Mesothelial cell of epicardium (in vitro differentiated cells): ENCODE measurements at regions not wholly inside any gene's neighbourhood (a gene's known extent, or its start where the extent isn't known, plus 50 kb on each side); places are given as distances from the start of the nearest gene placed in this dataset.

ENCODE experiments used
- DNase-seq, 2 experiments: peaks; one replicate each; pipeline ENCODE4 v3.0.0; 2021; ENCODE audit warnings: low spot score in 2 of 2; ENCODE audit not compliant: unreplicated experiment in 2 of 2
- H3K27ac Mint-ChIP-seq: 2 replicates; pipeline ENCODE4 v1.8.0; 2021; ENCODE audit warnings: mixed read lengths
- H3K27me3 Mint-ChIP-seq: 2 replicates; pipeline ENCODE4 v1.8.0; 2021; ENCODE audit warnings: low read depth, mixed read lengths
- H3K36me3 Mint-ChIP-seq: 2 replicates; pipeline ENCODE4 v1.8.0; 2021; ENCODE audit warnings: mixed read lengths
- H3K4me1 Mint-ChIP-seq: 2 replicates; pipeline ENCODE4 v1.8.0; 2021; ENCODE audit warnings: mixed read lengths
- H3K4me3 Mint-ChIP-seq: 2 replicates; pipeline ENCODE4 v1.8.0; 2021; ENCODE audit warnings: mild to moderate bottlenecking, moderate library complexity, mixed read lengths
- H3K9me3 Mint-ChIP-seq: 2 replicates; pipeline ENCODE4 v1.8.0; 2021; ENCODE audit warnings: mixed read lengths
- TF ChIP-seq, protein P1 (sequence below): fragments of 200-600 bp; sonication (generic); IDR thresholded peaks from one replicate; pipeline ENCODE4 v1.5.0; 2021; ENCODE audit warnings: antibody characterized with exemption; ENCODE audit not compliant: unreplicated experiment

DNA sequence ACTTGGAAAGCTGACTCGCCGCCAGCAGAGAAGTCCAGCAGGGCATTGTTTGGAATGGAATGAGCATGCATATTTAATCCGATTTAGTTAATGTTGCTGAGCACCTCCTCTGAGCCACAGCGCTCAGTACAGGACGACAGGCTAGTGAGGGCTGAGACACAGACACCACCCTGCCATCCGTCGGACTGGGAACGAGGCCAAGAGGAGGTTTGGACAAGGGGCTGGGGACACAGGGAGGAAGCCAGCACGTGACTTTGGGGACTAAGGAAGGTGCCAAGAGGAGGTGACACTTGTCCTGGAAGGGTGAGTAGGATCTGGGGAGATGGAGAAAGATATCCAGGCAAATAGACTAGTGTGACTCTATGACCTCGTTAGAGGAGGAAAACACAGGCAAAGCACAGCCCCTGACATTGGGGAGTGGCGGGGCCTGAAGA is 152.5 kb upstream of the ECI2 start:
- H3K27me3 Mint-ChIP-seq: no peaks in the 10 kb centered on the region
- no peak overlapping the region for H3K4me3 Mint-ChIP-seq
- DNase-seq: no peak
- H3K27ac Mint-ChIP-seq: no peak overlapping the region
- TF ChIP-seq, protein P1, sequence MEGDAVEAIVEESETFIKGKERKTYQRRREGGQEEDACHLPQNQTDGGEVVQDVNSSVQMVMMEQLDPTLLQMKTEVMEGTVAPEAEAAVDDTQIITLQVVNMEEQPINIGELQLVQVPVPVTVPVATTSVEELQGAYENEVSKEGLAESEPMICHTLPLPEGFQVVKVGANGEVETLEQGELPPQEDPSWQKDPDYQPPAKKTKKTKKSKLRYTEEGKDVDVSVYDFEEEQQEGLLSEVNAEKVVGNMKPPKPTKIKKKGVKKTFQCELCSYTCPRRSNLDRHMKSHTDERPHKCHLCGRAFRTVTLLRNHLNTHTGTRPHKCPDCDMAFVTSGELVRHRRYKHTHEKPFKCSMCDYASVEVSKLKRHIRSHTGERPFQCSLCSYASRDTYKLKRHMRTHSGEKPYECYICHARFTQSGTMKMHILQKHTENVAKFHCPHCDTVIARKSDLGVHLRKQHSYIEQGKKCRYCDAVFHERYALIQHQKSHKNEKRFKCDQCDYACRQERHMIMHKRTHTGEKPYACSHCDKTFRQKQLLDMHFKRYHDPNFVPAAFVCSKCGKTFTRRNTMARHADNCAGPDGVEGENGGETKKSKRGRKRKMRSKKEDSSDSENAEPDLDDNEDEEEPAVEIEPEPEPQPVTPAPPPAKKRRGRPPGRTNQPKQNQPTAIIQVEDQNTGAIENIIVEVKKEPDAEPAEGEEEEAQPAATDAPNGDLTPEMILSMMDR: no peak
- no peaks in the 10 kb centered on the region for H3K36me3 Mint-ChIP-seq
- peaks cover 25% of the 10 kb centered on the region for H3K4me1 Mint-ChIP-seq
- peaks cover 3% of the 10 kb centered on the region for H3K9me3 Mint-ChIP-seq

- H3K9me3 Mint-ChIP-seq: peaks cover 3% of the 10 kb centered on the region
- no peak overlapping the region for H3K27ac Mint-ChIP-seq
- H3K27me3 Mint-ChIP-seq: no peaks in the 10 kb centered on the region
- TF ChIP-seq, protein P1: no peak
- no peak for DNase-seq
- H3K4me3 Mint-ChIP-seq: no peak overlapping the region
- H3K36me3 Mint-ChIP-seq: no peaks in the 10 kb centered on the region
- H3K4me1 Mint-ChIP-seq: peaks cover 28% of the 10 kb centered on the region
Observed at GRCh38 chr6:4287372-4287771, 152.0 kb upstream of the ECI2 start.

GRCh38 chr6:4282926-4283325 is 147.6 kb upstream of the ECI2 start:
- TF ChIP-seq, protein P1: no peak
- H3K4me1 Mint-ChIP-seq: peaks cover 48% of the 10 kb centered on the region
- DNase-seq: no peak
- no peak overlapping the region for H3K4me3 Mint-ChIP-seq
- H3K27ac Mint-ChIP-seq: no peak overlapping the region
- no peaks in the 10 kb centered on the region for H3K36me3 Mint-ChIP-seq
- H3K27me3 Mint-ChIP-seq: no peaks in the 10 kb centered on the region
- peaks cover 18% of the 10 kb centered on the region for H3K9me3 Mint-ChIP-seq

GRCh38 chr6:4281341-4282293 is 146.2 kb upstream of the ECI2 start:
- no peaks in the 10 kb centered on the region for H3K36me3 Mint-ChIP-seq
- peak overlapping the region; percentile 86 for H3K27ac Mint-ChIP-seq
- H3K27me3 Mint-ChIP-seq: no peaks in the 10 kb centered on the region
- H3K4me3 Mint-ChIP-seq: peak overlapping the region; percentile 60
- TF ChIP-seq, protein P1: peak; percentile 17
- peaks cover 28% of the 10 kb centered on the region for H3K9me3 Mint-ChIP-seq
- peak; percentile 36 to 65 for DNase-seq
- peaks cover 34% of the 10 kb centered on the region for H3K4me1 Mint-ChIP-seq

DNA sequence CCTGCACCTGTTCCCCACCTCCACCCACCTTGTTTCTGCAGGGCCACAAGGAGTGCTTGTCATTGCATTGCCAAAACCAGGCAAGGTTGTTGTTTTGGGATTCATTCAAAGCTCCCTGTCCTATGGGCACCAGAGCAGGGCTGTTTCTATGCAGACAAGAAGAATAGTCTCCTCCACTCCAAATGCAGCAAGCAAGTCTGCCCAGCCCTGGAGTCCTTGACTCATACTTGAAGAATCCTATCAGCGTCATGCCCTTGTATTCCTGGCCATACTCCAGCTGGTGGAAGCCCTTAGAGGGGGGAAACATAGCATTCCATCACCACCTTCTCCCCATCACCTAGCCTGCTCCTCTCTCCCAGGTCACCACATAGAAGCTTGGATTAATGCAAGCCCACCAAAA is 145.3 kb upstream of the ECI2 start:
- Mint-ChIP-seq H3K4me3 (no peak overlapping the region), H3K27ac (peak overlapping the region; percentile 60), H3K4me1 (peaks cover 30% of the 10 kb centered on the region), H3K27me3 (no peaks in the 10 kb centered on the region), H3K36me3 (no peaks in the 10 kb centered on the region), H3K9me3 (peaks cover 28% of the 10 kb centered on the region)
- DNase-seq: no peak
- TF ChIP-seq, protein P1: no peak
